AG09319 (cell line): ENCODE measurements at regions not wholly inside any gene's neighbourhood (a gene's known extent, or its start where the extent isn't known, plus 50 kb on each side); places are given as distances from the start of the nearest gene placed in this dataset.
"Not testable (repeated sequence)": the region's sequence is repeated elsewhere in the genome, so short reads cannot be mapped to it uniquely, and the experiment has no call there.

Source experiments
- DNase-seq: peaks from one replicate; pipeline ENCODE4 v3.0.0-alpha.2; 2010; ENCODE audit warnings: low read depth; ENCODE audit errors: extremely low read depth
- CTCF ChIP-seq: IDR thresholded peaks from 2 replicates; pipeline ENCODE4 v1.5.1; 2011; ENCODE audit warnings: low read depth, mild to moderate bottlenecking, inconsistent platforms, low read length, moderate library complexity

DNA sequence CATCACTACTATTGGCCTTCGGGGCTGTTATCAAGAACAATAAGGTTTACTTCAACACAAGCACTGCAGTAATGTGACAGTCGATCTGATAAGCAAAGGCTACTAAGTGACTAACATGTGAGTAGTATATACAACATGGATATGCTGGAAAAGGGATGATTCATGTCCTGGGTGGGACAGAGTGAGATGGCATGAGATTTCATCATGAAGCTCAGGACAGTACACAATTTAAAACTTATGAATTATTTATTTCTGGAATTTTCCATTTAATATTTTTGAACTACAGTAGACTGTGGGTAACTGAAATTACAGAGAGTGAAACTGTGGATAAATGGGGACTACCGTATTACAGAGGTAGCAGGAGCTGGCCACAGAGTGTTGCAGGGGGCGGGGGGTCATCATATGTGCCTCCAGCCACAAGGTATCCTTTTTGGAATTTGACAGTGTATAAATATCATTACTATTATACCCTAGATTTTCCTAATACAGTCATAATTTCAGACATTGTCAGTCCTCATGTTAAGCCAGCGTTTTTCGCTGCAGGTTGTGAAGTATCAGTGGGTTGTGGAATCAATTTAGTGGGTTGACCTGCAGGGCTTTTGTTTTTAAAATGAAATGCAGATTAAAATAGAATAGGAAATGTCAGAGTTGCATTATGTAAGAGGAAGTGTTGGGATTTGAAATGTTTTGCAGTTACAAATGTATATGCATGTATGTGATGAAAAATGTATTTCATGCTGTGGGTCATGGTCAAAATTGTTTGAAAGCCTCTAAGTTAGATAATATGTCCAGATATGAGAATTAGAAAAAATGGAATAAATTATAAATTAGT is 148.0 kb upstream of the NUDT4 start:
- TF ChIP-seq CTCF, result no peak
- peak; percentile 86 for DNase-seq

- DNase-seq, result no peak
- TF ChIP-seq CTCF, result no peak
Observed at GRCh38 chr12:93230326-93230720, 147.4 kb upstream of the NUDT4 start.

DNA sequence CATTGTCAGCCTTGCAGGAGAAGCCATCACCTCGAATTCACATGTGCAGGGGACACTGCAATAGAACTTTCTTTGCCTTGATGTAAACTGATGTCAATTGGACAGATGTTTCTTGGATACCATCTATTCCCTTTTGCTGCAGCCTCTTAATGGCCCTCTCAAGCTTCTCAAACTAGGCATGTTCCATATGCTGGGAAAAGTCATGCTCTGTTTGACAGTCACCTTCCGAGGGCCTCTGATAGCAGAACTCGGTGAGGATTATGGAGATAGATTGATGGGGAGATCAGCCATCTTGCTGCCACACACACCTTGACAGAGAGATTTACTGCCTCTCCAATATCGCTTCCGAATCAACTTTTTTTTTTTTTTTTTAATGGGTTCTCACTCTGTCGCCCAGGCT is 145.8 kb upstream of the NUDT4 start:
- TF ChIP-seq CTCF, result no peak
- no peak for DNase-seq

DNA sequence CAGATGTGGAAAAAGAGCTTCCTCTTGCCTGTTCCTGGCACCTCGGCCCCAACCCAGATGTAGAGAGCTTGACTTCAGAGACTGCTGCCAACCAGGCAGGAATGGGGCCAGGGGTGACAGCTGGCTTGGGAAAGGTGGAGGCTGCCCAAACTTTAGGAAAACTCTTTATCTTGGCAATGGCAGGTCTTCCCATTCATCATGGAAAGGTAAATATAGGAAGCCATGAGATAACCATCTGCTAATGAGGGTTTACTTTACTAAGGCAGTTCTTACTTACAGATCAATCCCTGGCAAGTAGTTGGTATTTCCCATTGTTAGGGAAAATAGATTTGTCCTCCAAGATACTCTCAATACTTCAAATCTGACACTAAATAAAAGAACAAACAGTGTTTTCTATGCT is 143.1 kb upstream of the NUDT4 start:
- DNase-seq, result no peak
- TF ChIP-seq CTCF, result no peak

DNA sequence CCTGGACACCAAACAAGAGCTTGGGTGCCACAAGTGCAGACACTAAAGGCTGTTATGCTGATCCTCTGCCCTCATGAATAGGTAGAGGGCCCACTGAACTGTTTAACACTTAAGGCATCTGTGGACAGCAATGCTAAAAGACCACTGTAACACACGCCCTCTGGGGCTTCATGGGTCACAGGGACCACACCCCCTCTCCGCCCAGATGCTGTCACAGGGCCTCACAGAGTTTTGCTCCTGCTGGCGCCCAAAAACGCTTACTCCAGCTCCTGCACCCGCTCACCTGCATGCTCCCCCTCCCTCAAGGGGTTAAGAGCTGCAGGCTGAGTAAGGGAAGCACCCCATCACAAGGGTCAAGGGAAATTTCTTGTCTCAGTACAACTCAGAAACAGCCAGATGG is 141.8 kb upstream of the NUDT4 start:
- DNase-seq, result no peak
- no peak for TF ChIP-seq CTCF

DNA sequence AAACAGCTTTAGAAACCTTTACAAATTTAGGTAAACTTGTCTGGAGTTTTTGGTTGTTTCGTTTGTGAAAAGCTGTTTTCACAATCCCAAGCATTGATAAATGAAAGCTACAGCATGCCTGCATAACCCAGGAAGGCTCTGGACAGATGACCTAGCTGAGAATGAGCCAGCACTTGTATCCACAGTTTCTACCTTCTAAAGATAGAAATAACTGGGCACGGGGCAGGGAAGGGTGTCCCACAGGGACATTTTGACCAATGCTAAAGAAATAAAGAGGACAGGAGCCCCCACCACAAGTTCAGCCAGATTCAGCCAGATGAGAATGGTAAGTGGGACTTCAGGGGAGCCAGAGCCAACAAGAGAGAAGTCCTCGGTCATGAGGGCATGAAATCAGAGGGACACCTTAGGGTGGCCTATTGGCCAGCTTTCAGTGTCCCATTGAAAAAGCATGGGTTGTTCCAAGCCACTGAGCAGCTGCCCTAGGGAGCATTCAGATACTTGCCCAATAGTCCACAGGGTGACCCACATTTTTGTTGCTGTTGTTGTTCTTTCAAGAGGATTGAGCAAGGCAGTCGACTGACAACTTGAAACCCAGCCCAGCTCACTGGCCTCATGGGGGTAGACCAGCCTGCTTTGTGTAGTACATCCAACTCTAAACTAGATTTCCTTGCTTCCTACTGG is 140.3 kb upstream of the NUDT4 start:
- no peak for DNase-seq
- no peak for TF ChIP-seq CTCF

- DNase-seq, result not testable (repeated sequence)
Observed at GRCh38 chr12:93238512-93239262, 139.0 kb upstream of the NUDT4 start.

DNA sequence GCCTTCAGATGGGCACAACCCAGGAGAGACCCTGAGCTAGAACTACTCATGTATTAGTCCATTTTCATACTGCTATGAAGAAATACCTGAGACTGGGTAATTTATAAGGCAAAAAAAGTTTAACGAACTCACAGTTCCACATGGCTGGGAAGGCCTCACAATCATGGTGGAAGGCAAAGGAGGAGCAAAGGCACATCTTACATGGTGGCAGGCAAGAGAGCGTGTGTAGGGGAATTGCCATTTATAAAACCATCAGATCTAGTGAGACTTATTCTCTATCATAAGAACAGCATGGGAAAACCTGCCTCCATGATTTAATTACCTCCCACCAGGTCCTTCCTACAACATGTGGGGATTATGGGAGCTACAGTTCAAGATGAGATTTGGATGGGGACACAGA is 137.9 kb upstream of the NUDT4 start:
- not testable (repeated sequence) for DNase-seq
